ENCODE measurements at regions not wholly inside any gene's neighbourhood (a gene's known extent, or its start where the extent isn't known, plus 50 kb on each side); places are given as distances from the start of the nearest gene placed in this dataset.

DNA sequence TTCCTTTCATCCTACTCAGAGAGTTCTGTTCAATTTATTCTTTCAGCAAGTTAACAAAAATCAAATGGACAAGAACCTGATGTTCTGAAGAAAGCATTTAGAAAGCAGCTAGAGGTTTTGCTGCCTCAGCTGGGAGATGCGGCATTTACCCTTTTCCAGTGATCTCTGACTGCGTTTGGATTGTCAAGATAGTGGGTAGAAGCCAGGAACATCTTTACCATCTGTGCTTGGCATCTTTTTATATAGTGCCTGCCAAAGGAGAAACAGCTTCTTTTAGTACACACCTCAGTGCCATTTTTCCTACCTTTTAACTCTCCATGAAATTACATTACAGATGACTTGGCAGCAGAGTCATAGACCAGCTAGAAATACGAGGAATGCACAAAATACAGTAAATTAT, 680.8 kb downstream of the SLITRK1 start:
- POLR2A ChIA-PET = no interaction called here
- TF ChIP-seq NFRKB (IDR thresholded peaks at IDR 0.05) (no peak), ELF4 (IDR thresholded peaks at IDR 0.05) (no peak), HDGF (IDR thresholded peaks at IDR 0.05; ENCODE audit: borderline replicate concordance) (no peak), FOXA1 (IDR thresholded peaks at IDR 0.05) (no peak)
- no peak for DNase-seq (ENCODE audit: extremely low spot score)
- CTCF ChIA-PET = no interaction called here

DNA sequence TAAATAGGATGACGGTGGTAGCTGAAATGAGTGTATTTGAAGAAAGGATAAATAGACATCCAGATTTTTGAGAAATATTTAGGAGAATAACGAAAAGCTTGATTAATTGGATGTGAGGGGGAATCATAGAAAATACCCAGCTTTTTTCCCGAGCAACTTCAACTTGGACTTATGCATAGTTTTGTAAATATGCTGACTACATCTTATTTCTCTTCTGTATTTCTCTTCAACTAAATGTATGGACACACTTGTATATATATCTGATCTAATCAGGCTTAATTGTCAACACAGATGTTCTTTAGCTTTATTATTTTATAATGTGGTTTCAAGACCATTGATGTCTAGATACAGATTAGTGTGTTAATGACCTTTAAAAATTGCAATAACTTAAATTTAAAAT, 685.0 kb downstream of the SLITRK1 start:
- no peak for TF ChIP-seq NFRKB (IDR thresholded peaks at IDR 0.05)
- TF ChIP-seq CTBP1 (IDR thresholded peaks at IDR 0.05; ENCODE audit: borderline replicate concordance) = no peak
- TF ChIP-seq FOXA1 (IDR thresholded peaks at IDR 0.05) = no peak
- TF ChIP-seq LEF1 (IDR thresholded peaks at IDR 0.05; ENCODE audit: borderline replicate concordance) = no peak
- TF ChIP-seq TARDBP (IDR thresholded peaks at IDR 0.05) = no peak
- no peak for TF ChIP-seq ARNT (IDR thresholded peaks at IDR 0.05)
- no peak for TF ChIP-seq FOXM1 (IDR thresholded peaks at IDR 0.05; ENCODE audit: borderline replicate concordance)
- no peak for TF ChIP-seq BHLHE40 (IDR thresholded peaks at IDR 0.05; ENCODE audit: borderline replicate concordance)
- TF ChIP-seq, protein P1, sequence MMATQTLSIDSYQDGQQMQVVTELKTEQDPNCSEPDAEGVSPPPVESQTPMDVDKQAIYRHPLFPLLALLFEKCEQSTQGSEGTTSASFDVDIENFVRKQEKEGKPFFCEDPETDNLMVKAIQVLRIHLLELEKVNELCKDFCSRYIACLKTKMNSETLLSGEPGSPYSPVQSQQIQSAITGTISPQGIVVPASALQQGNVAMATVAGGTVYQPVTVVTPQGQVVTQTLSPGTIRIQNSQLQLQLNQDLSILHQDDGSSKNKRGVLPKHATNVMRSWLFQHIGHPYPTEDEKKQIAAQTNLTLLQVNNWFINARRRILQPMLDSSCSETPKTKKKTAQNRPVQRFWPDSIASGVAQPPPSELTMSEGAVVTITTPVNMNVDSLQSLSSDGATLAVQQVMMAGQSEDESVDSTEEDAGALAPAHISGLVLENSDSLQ (IDR thresholded peaks at IDR 0.05) = no peak
- ChIA-PET POLR2A (no interaction called here), CTCF (no interaction called here)
- no peak for DNase-seq (ENCODE audit: extremely low spot score)

DNA sequence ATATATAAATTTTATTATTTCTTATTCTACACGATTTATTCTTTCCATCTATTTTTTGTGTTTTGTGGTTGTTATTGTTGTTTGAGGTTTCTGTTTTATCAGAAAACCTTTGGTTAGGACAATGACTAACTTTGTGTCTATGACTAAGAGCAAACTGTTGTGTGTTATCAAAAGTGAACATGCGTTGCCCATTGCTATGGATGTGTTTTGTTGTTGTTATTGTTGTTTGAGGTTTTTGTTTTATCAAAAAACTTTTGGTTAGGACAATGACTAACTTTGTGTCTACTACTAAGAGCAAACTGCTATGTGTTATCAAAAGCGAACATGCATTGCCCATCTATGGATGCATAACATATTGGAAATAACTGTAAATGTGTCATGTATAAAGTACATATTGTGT, 692.3 kb downstream of the SLITRK1 start:
- POLR2A ChIA-PET = no interaction called here
- no peak for TF ChIP-seq NFRKB (IDR thresholded peaks at IDR 0.05)
- no peak for TF ChIP-seq ZNF384 (IDR thresholded peaks at IDR 0.05)
- no peak for TF ChIP-seq ARNT (IDR thresholded peaks at IDR 0.05)
- no peak for TF ChIP-seq FOXK2 (IDR thresholded peaks at IDR 0.05)
- no peak for TF ChIP-seq SP1 (IDR thresholded peaks at IDR 0.05)
- TF ChIP-seq HDGF (IDR thresholded peaks at IDR 0.05; ENCODE audit: borderline replicate concordance) = no peak
- TF ChIP-seq, protein P1 (IDR thresholded peaks at IDR 0.05) = no peak
- no peak for TF ChIP-seq SUZ12 (IDR thresholded peaks at IDR 0.05)
- TF ChIP-seq CTBP1 (IDR thresholded peaks at IDR 0.05; ENCODE audit: borderline replicate concordance) = no peak
- no peak for TF ChIP-seq ELF4 (IDR thresholded peaks at IDR 0.05)
- no peak for TF ChIP-seq TARDBP (IDR thresholded peaks at IDR 0.05)
- no peak for TF ChIP-seq FOXM1 (IDR thresholded peaks at IDR 0.05; ENCODE audit: borderline replicate concordance)
- TF ChIP-seq BHLHE40 (IDR thresholded peaks at IDR 0.05; ENCODE audit: borderline replicate concordance) = no peak
- TF ChIP-seq FOXA1 (IDR thresholded peaks at IDR 0.05) = no peak
- TF ChIP-seq LEF1 (IDR thresholded peaks at IDR 0.05; ENCODE audit: borderline replicate concordance) = no peak
- CTCF ChIA-PET = no interaction called here
- no peak for DNase-seq (ENCODE audit: extremely low spot score)

DNA sequence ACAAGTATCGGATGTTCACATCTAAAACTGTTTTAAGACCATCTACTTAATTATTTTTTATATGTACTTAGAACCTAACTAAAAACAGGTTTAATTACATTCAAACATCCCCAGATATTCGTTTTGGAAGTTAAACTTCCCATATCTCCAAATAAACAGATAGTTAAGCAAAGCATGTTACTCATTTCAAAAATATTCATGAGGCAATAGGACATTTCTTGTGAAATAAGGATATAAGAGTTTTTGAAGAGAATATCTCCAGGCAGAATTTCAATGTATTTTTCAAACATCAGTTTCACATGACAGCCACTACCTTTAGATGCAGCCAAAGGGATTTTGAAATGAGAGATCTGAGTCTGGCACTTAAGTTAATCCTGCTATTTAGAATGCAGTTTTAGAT, 697.5 kb downstream of the SLITRK1 start:
- ChIA-PET CTCF (no interaction called here), POLR2A (no interaction called here)
- no peak for TF ChIP-seq FOXA1 (IDR thresholded peaks at IDR 0.05)
- TF ChIP-seq L3MBTL2 (conservative IDR thresholded peaks at IDR 0.05) = no peak
- TF ChIP-seq ELF4 (IDR thresholded peaks at IDR 0.05) = no peak
- no peak for TF ChIP-seq ARNT (IDR thresholded peaks at IDR 0.05)
- TF ChIP-seq FOXM1 (IDR thresholded peaks at IDR 0.05; ENCODE audit: borderline replicate concordance) = no peak
- no peak for TF ChIP-seq ZNF384 (IDR thresholded peaks at IDR 0.05)
- no peak for TF ChIP-seq NFRKB (IDR thresholded peaks at IDR 0.05)
- TF ChIP-seq LEF1 (IDR thresholded peaks at IDR 0.05; ENCODE audit: borderline replicate concordance) = no peak
- TF ChIP-seq, protein P1 (IDR thresholded peaks at IDR 0.05) = no peak
- TF ChIP-seq HDGF (IDR thresholded peaks at IDR 0.05; ENCODE audit: borderline replicate concordance) = no peak
- no peak for TF ChIP-seq SUZ12 (IDR thresholded peaks at IDR 0.05)
- no peak for TF ChIP-seq SP1 (IDR thresholded peaks at IDR 0.05)
- TF ChIP-seq CTBP1 (IDR thresholded peaks at IDR 0.05; ENCODE audit: borderline replicate concordance) = no peak
- no peak for TF ChIP-seq FOXK2 (IDR thresholded peaks at IDR 0.05)
- TF ChIP-seq TARDBP (IDR thresholded peaks at IDR 0.05) = no peak
- no peak for TF ChIP-seq BHLHE40 (IDR thresholded peaks at IDR 0.05; ENCODE audit: borderline replicate concordance)
- no peak for DNase-seq (ENCODE audit: extremely low spot score)

DNA sequence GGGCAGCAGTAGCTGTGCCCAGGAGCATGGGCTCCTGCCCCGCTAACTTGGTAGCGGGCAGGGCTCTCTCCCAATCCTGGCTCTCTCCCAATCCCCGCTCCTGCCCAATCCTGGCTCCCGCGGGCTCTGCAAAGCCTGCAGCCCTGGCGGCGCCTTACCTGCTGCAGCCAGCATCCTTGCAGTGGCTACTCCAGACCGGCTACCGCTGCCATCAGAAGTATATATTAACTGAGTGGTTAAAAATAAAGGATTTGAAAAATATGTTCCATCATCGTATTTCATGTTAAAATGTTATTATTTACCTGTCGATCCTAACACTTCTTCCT, 698.2 kb downstream of the SLITRK1 start:
- POLR2A ChIA-PET = no interaction called here
- CTCF ChIA-PET = no interaction called here
- TF ChIP-seq ELF4 (IDR thresholded peaks at IDR 0.05) (no peak), SUZ12 (IDR thresholded peaks at IDR 0.05) (no peak), FOXM1 (IDR thresholded peaks at IDR 0.05; ENCODE audit: borderline replicate concordance) (no peak), HDGF (IDR thresholded peaks at IDR 0.05; ENCODE audit: borderline replicate concordance) (no peak), TARDBP (IDR thresholded peaks at IDR 0.05) (no peak), LEF1 (IDR thresholded peaks at IDR 0.05; ENCODE audit: borderline replicate concordance) (no peak), ZNF384 (IDR thresholded peaks at IDR 0.05) (no peak), NFRKB (IDR thresholded peaks at IDR 0.05) (no peak), FOXK2 (IDR thresholded peaks at IDR 0.05) (no peak), CTBP1 (IDR thresholded peaks at IDR 0.05; ENCODE audit: borderline replicate concordance) (no peak), ARNT (IDR thresholded peaks at IDR 0.05) (no peak), FOXA1 (IDR thresholded peaks at IDR 0.05) (no peak), L3MBTL2 (conservative IDR thresholded peaks at IDR 0.05) (no peak)
- TF ChIP-seq, protein P1 (IDR thresholded peaks at IDR 0.05) = no peak
- no peak for DNase-seq (ENCODE audit: extremely low spot score)

DNA sequence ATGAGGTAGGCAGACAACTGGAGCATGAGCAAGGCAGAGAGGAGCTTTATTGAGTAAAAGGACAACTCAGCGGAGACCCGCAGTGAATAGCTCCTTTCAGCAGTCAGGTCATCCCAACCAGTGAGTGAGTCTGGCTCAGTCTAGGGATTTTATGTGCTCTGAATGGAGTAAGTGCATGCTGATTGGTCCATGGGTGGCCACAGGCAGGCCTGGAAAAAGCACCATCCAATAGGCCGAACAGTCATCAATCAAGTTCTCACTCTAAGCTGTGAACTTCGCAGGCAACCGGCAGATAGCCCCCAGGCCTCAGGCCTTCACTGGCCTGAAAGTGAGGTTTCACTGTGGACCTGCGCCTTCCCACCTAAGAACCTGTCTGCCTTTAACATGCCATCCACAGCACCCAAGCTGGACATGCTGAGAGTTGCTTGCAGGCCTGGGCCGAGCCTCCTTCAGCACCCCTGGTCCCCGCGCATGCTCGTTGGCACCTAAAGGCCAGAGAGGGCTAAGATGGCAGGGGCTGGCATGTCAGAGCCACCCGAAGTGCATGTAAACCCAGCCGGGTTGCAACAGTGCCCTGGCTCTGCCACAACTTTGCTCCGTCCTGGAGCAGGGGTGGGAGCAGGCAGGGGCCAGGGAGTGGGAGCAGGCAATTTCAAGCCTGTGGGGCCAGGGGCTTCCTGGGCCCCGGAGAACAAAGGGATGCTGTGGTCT, 698.7 kb downstream of the SLITRK1 start:
- TF ChIP-seq BHLHE40 (IDR thresholded peaks at IDR 0.05; ENCODE audit: borderline replicate concordance) = no peak
- POLR2A ChIA-PET = no interaction called here
- CTCF ChIA-PET = no interaction called here
- DNase-seq (ENCODE audit: extremely low spot score) = no peak
